Adrenal gland (tissue), 5 donors: ENCODE measurements at regions not wholly inside any gene's neighbourhood (a gene's known extent, or its start where the extent isn't known, plus 50 kb on each side); places are given as distances from the start of the nearest gene placed in this dataset.

Source experiments
- POLR2A ChIP-seq, 2 donors: fragments of 450-650 bp; IDR thresholded peaks; one replicate each; pipeline ENCODE4 v1.6.1; 2017; ENCODE audit warnings: antibody characterized with exemption in 2 of 2, mild to moderate bottlenecking in 2 of 2, moderate library complexity in 1 of 2
- TF ChIP-seq, protein P1 (sequence below), 6 experiments: fragments of 450-650 bp in 4 of 6; fragments of 200-600 bp in 2 of 6; sonication (generic) in 1 of 6; IDR thresholded peaks; 1 replicate in 5 of 6; 2 replicates in 1 of 6; pipeline versions ENCODE4 v1.5.1 to v1.8.0; 2016 to 2021; ENCODE audit warnings: antibody characterized with exemption in 6 of 6, mild to moderate bottlenecking in 2 of 6, moderate library complexity in 1 of 6
- donor health status: DM: no; HTN: no; CAD: no.

DNA sequence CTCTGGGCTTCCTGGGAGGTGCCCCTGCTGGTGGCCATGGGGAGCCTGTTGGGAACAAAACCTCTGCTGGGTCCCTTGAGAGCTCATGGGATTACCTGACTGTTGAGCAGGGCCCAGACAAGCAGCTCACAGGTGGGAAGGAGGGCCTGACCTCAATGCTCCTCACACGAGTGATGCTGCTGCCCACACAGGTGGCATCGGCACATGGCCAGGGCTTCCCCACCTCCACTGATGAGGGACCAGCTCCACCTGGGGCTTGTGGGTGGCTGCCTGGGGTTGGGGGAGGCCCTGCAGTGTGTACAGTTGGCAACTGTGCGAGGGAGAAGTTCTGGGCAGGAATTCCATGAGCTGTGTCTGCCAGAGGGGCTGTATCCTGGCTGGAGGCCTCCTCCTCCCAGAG is 87.8 kb upstream of the NLRP1 start:
- TF ChIP-seq, protein P1, sequence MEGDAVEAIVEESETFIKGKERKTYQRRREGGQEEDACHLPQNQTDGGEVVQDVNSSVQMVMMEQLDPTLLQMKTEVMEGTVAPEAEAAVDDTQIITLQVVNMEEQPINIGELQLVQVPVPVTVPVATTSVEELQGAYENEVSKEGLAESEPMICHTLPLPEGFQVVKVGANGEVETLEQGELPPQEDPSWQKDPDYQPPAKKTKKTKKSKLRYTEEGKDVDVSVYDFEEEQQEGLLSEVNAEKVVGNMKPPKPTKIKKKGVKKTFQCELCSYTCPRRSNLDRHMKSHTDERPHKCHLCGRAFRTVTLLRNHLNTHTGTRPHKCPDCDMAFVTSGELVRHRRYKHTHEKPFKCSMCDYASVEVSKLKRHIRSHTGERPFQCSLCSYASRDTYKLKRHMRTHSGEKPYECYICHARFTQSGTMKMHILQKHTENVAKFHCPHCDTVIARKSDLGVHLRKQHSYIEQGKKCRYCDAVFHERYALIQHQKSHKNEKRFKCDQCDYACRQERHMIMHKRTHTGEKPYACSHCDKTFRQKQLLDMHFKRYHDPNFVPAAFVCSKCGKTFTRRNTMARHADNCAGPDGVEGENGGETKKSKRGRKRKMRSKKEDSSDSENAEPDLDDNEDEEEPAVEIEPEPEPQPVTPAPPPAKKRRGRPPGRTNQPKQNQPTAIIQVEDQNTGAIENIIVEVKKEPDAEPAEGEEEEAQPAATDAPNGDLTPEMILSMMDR (IDR thresholded peaks at IDR 0.05), result no peak
- TF ChIP-seq POLR2A (IDR thresholded peaks at IDR 0.05), result no peak
